K562 (cell line): ENCODE measurements at regions not wholly inside any gene's neighbourhood (a gene's known extent, or its start where the extent isn't known, plus 50 kb on each side); places are given as distances from the start of the nearest gene placed in this dataset.

Experiments used
- MAX ChIP-seq: sonication (generic); formaldehyde crosslinking; IDR thresholded peaks from 2 replicates; pipeline ENCODE4 v1.9.0; 2022; ENCODE audit warnings: mild to moderate bottlenecking, missing genetic modification reagents
- POLR2A ChIP-seq: fragments of 450-650 bp; conservative IDR thresholded peaks from 2 replicates; pipeline ENCODE4 v1.6.1; 2016
- POLR2AphosphoS5 ChIP-seq: IDR thresholded peaks from 2 replicates; pipeline ENCODE4 v1.6.1; 2011; ENCODE audit warnings: mild to moderate bottlenecking, low read depth, low read length, moderate library complexity; ENCODE audit not compliant: control insufficient read depth, insufficient read depth
- ZBTB8A ChIP-seq: fragments of 450-650 bp; IDR thresholded peaks from 2 replicates; pipeline ENCODE4 v1.6.1; 2018; ENCODE audit warnings: mild to moderate bottlenecking, moderate library complexity; ENCODE audit not compliant: partially characterized antibody
- TF ChIP-seq, protein P1 (sequence below), 3 experiments: IDR thresholded peaks in 2 of 3; conservative IDR thresholded peaks in 1 of 3; 2 replicates each; pipeline ENCODE4 v1.5.1; 2011 to 2012; ENCODE audit warnings: low read length in 3 of 3, mild to moderate bottlenecking in 3 of 3, control low read depth in 2 of 3, improper control_type of control experiment in 1 of 3, inconsistent platforms in 1 of 3, low read depth in 1 of 3, mixed read lengths in 1 of 3, moderate library complexity in 1 of 3; ENCODE audit not compliant: insufficient read depth in 2 of 3
- TF ChIP-seq, protein P2 (sequence below): fragments of 250-450 bp; sonication (Bioruptor Pico); IDR thresholded peaks from 2 replicates; pipeline ENCODE4 v1.8.0; 2021; ENCODE audit warnings: moderate library complexity, mild to moderate bottlenecking, inconsistent platforms
- TF ChIP-seq, protein P3 (sequence below), 2 experiments: fragments of 450-650 bp in 1 of 2; sonication (generic) in 1 of 2; formaldehyde crosslinking in 1 of 2; IDR thresholded peaks in 1 of 2; conservative IDR thresholded peaks in 1 of 2; 2 replicates each; pipeline versions ENCODE4 v1.6.1 to v1.8.1; 2016 to 2023; ENCODE audit warnings: mild to moderate bottlenecking in 2 of 2, moderate library complexity in 2 of 2, inconsistent platforms in 1 of 2, missing genetic modification reagents in 1 of 2

- TF ChIP-seq POLR2A (no peak), POLR2AphosphoS5 (no peak), MAX (CRISPR knock-in tag) (no peak), ZBTB8A (no peak)
- TF ChIP-seq, protein P1, sequence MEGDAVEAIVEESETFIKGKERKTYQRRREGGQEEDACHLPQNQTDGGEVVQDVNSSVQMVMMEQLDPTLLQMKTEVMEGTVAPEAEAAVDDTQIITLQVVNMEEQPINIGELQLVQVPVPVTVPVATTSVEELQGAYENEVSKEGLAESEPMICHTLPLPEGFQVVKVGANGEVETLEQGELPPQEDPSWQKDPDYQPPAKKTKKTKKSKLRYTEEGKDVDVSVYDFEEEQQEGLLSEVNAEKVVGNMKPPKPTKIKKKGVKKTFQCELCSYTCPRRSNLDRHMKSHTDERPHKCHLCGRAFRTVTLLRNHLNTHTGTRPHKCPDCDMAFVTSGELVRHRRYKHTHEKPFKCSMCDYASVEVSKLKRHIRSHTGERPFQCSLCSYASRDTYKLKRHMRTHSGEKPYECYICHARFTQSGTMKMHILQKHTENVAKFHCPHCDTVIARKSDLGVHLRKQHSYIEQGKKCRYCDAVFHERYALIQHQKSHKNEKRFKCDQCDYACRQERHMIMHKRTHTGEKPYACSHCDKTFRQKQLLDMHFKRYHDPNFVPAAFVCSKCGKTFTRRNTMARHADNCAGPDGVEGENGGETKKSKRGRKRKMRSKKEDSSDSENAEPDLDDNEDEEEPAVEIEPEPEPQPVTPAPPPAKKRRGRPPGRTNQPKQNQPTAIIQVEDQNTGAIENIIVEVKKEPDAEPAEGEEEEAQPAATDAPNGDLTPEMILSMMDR (IDR thresholded peaks at IDR 0.05 in 2 of 3, conservative IDR thresholded peaks at IDR 0.05 in 1 of 3; ENCODE audit: insufficient read depth in 2 of 3, low read depth in 1 of 3, low read length in 3 of 3) = no peak
- TF ChIP-seq, protein P2, sequence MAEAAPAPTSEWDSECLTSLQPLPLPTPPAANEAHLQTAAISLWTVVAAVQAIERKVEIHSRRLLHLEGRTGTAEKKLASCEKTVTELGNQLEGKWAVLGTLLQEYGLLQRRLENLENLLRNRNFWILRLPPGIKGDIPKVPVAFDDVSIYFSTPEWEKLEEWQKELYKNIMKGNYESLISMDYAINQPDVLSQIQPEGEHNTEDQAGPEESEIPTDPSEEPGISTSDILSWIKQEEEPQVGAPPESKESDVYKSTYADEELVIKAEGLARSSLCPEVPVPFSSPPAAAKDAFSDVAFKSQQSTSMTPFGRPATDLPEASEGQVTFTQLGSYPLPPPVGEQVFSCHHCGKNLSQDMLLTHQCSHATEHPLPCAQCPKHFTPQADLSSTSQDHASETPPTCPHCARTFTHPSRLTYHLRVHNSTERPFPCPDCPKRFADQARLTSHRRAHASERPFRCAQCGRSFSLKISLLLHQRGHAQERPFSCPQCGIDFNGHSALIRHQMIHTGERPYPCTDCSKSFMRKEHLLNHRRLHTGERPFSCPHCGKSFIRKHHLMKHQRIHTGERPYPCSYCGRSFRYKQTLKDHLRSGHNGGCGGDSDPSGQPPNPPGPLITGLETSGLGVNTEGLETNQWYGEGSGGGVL (CRISPR knock-in tag) = no peak
- TF ChIP-seq, protein P3, sequence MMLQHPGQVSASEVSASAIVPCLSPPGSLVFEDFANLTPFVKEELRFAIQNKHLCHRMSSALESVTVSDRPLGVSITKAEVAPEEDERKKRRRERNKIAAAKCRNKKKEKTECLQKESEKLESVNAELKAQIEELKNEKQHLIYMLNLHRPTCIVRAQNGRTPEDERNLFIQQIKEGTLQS (IDR thresholded peaks at IDR 0.05) = no peak
- TF ChIP-seq, protein P3 (CRISPR knock-in tag; conservative IDR thresholded peaks at IDR 0.05) = no peak
These were observed 213.3 kb upstream of the TMTC1 start for GRCh38 chr12:29996993-29997392.
